ENCODE measurements at regions not wholly inside any gene's neighbourhood (a gene's known extent, or its start where the extent isn't known, plus 50 kb on each side); places are given as distances from the start of the nearest gene placed in this dataset.

DNA sequence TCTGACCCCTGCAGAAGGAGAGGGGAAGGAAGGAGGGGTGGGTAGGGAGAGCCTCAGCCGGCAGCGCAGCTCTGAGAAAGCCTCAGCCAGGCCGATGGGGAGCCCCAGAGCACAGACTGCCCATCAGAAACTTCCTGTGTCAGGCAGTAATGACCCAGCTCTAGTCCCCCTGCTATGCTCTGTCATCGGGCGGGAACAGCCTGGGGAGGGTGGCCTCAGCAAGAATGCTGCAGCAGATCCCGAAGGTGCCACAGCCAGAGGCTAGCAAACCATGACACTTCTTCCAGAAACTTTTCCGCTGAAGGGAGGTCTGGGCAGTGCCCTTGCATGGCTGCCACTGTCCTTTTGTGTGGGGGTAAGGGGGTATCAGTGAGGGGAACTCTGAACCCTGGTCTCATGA lies 279.0 kb downstream of the BCOR start:
- H3K36me3 Mint-ChIP-seq (ENCODE audit: low read depth), result no peaks in the 10 kb centered on the region
- H3K4me3 Mint-ChIP-seq, result no peak overlapping the region
- H3K27ac Mint-ChIP-seq, result no peak overlapping the region
- TF ChIP-seq, protein P1, sequence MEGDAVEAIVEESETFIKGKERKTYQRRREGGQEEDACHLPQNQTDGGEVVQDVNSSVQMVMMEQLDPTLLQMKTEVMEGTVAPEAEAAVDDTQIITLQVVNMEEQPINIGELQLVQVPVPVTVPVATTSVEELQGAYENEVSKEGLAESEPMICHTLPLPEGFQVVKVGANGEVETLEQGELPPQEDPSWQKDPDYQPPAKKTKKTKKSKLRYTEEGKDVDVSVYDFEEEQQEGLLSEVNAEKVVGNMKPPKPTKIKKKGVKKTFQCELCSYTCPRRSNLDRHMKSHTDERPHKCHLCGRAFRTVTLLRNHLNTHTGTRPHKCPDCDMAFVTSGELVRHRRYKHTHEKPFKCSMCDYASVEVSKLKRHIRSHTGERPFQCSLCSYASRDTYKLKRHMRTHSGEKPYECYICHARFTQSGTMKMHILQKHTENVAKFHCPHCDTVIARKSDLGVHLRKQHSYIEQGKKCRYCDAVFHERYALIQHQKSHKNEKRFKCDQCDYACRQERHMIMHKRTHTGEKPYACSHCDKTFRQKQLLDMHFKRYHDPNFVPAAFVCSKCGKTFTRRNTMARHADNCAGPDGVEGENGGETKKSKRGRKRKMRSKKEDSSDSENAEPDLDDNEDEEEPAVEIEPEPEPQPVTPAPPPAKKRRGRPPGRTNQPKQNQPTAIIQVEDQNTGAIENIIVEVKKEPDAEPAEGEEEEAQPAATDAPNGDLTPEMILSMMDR (IDR thresholded peaks at IDR 0.05), result no peak
- DNase-seq, result no peak
- H3K9me3 Mint-ChIP-seq, result peaks cover 19% of the 10 kb centered on the region
- peaks cover 62% of the 10 kb centered on the region for H3K4me1 Mint-ChIP-seq
- peaks cover 69% of the 10 kb centered on the region for H3K27me3 Mint-ChIP-seq (ENCODE audit: low read depth, poor library complexity)

DNA sequence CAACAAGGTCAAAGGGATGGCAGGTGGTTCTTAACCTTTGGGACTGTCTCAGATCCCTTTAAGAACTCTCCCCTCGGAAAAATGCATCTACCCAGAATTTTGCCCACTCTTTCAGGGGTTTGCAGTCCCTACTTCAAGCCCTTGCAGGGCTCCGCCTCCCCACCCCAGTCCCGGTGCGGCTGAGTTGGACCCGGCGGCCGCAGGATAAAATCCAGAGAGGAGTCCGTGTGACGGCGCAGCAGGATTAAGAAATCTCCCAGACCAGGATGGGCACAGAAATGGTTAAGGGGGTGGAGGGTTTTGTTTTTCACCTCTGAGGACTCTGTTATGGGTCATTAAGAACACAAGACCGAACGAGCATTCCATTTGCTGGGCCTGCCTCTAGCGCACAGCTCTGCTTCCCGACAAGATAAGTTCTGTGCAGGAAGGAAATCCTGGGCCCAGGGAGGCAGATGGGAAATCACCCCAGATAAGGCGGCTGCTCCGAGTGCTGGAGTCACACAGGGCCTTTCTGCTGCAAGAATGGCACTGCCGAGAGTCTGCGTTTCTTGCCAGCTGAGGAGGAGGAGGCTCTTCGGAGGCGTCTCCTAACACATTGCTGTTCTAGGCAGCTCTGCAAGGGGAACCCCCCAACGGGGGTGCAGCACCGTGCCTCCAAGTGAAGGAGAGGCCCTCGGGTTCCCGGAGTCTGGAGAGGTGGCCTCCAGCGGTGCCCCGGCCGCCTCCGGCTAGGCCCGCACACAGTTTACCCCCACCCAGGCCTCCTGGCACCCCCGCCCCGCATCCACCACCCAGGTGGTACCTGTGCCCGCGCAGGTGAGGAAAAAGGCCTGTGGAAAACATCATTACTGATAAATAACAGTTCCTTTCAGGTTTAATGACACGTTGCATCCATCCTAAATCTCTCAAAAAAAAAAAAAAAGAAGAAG lies 277.6 kb downstream of the BCOR start:
- H3K36me3 Mint-ChIP-seq (ENCODE audit: low read depth), result no peaks in the 10 kb centered on the region
- peaks cover 68% of the 10 kb centered on the region for H3K4me1 Mint-ChIP-seq
- H3K27me3 Mint-ChIP-seq (ENCODE audit: low read depth, poor library complexity), result peaks cover 75% of the 10 kb centered on the region
- peaks cover 26% of the 10 kb centered on the region for H3K9me3 Mint-ChIP-seq
- peak; percentile 30 for DNase-seq
- TF ChIP-seq, protein P1 (IDR thresholded peaks at IDR 0.05), result no peak
- H3K27ac Mint-ChIP-seq, result no peak overlapping the region
- peak overlapping the region; percentile 78 for H3K4me3 Mint-ChIP-seq

DNA sequence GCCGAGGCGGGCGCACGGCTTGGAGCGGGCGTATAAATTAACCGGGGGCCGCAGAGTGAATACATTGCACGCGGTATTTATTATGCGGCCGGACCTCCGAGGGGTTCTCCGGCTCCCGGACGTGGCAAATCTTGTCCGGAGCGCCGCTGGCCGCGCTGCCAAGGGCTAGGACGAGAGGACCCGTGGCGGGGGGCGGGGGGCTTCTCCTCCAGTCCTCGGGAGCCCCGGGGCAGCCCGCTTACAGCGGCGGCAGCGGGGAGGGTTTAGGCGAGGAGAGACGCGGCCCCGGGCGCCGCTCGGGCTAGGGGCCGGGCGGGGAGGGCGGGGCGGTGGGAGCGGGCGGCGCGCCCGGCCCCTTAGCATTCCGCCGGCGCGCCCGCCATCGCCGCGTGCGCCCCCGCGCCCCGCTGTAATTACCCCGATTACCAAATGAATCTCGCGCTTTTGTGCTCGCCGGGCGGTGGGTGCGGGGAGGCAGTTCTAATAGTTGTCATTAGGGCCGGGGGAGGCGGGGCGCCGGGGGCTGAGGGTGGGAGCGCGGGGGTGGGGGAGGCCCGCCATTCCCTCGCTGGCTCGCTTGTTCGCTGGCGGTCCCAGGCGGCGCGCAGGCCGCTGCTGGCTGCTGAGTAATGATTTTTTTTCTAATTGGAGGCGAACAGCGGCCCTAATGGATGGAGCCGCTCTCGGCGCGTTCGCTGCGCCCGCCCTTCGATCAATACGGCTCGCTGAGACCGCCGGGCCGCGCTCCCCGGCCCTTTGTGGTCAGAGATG lies 276.6 kb downstream of the BCOR start:
- TF ChIP-seq, protein P1 (IDR thresholded peaks at IDR 0.05), result no peak
- no peaks in the 10 kb centered on the region for H3K36me3 Mint-ChIP-seq (ENCODE audit: low read depth)
- H3K27ac Mint-ChIP-seq, result no peak overlapping the region
- peaks cover 80% of the 10 kb centered on the region for H3K27me3 Mint-ChIP-seq (ENCODE audit: low read depth, poor library complexity)
- DNase-seq, result peak; percentile 60
- peaks cover 33% of the 10 kb centered on the region for H3K9me3 Mint-ChIP-seq
- peak overlapping the region; percentile 78 for H3K4me3 Mint-ChIP-seq
- H3K4me1 Mint-ChIP-seq, result peaks cover 60% of the 10 kb centered on the region

DNA sequence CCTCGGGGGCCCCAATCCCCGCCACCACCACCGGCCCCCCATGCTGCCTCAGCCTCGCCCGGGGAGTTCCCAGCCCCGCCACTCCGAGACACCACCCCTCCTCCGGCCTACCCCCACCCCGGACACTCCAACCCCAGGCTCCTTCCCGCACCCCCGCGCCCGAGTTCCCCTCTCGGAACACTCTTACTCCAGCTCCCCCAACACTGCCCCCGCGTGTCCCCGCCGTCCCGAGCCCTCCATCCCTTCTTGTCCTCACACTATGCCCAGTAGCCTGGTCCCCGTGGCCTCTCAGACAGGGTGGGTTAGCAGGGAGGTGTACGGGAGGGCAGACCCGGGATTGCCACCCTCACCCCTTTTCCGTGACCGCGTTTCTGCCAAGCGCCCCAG lies 276.1 kb downstream of the BCOR start:
- Mint-ChIP-seq H3K27ac (no peak overlapping the region), H3K9me3 (peaks cover 33% of the 10 kb centered on the region), H3K27me3 (ENCODE audit: low read depth, poor library complexity) (peaks cover 84% of the 10 kb centered on the region), H3K36me3 (ENCODE audit: low read depth) (no peaks in the 10 kb centered on the region), H3K4me3 (peak overlapping the region; percentile 72), H3K4me1 (peaks cover 55% of the 10 kb centered on the region)
- no peak for DNase-seq
- TF ChIP-seq, protein P1 (IDR thresholded peaks at IDR 0.05), result no peak

DNA sequence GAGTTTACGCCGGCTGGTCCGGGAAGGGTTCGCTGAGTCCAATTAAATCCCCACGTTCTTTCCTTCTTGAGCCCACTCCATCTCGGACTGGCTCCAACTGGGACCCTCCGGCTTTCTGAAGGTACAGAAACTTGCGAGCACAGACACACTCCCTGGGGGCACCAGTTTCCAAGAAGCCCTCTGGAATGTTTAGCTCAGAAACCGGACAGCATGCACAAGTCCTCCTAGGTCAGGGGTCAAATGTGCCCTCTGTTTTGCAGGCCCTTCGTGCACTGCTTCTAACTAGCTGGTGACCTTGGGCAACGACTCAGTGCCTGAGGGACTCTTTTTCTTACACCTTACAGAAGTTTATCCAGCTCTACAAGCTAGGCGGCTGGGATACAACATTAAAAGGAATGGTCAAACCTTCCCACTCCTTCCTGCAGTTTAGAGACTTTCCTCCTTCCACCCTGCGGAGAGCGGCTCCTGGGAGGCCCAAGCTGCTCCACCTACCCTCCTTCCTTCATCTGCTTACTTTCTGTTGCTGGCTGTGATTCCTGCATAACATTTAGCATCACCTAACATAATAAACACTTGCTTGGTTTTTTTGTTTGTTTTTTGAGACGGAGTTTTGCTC lies 275.5 kb downstream of the BCOR start:
- H3K4me3 Mint-ChIP-seq, result peak overlapping the region; percentile 72
- DNase-seq, result no peak
- H3K36me3 Mint-ChIP-seq (ENCODE audit: low read depth), result no peaks in the 10 kb centered on the region
- H3K27ac Mint-ChIP-seq, result no peak overlapping the region
- peaks cover 84% of the 10 kb centered on the region for H3K27me3 Mint-ChIP-seq (ENCODE audit: low read depth, poor library complexity)
- H3K4me1 Mint-ChIP-seq, result peaks cover 55% of the 10 kb centered on the region
- peaks cover 31% of the 10 kb centered on the region for H3K9me3 Mint-ChIP-seq
- TF ChIP-seq, protein P1 (IDR thresholded peaks at IDR 0.05), result no peak

All from nephron progenitor cell (in vitro differentiated cells).